ENCODE measurements at regions not wholly inside any gene's neighbourhood (a gene's known extent, or its start where the extent isn't known, plus 50 kb on each side); places are given as distances from the start of the nearest gene placed in this dataset.

DNA sequence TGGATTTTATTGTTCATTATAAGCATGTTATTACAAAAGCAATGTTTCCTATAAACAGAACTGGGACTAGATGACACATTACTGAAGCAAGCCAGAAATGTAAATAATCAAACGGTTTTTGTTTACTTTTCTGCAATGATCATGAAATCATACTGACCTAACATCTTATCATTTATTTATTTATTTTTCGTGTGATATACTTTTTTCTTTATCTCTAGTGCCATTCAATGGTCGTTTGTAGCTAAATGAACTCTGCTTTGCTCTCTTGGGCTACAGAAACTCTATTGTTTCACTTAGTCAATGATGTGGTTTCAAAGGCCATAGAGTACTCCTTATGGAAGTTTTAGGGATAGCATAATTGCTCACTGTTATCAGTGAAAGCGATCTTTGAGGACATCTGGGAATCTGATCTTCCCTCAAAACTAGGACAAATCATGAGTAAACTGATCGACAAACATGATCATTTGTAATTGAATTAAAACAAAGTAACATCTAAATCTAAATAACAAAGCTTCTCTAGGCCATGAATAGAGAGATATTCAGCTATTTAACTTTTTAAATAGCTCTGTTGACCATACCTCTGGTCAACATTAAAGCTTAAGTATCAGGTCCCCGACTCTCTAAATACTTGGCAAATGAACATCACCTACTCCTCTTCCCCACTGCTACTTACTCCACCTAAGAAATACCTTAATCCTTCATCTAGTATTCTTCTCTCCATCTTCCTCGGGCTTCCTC is 933.4 kb downstream of the TFAP2A start:
- no peak for TF ChIP-seq EZH2 (IDR thresholded peaks at IDR 0.05; ENCODE audit: borderline replicate concordance, low read length)
- TF ChIP-seq, protein P1, sequence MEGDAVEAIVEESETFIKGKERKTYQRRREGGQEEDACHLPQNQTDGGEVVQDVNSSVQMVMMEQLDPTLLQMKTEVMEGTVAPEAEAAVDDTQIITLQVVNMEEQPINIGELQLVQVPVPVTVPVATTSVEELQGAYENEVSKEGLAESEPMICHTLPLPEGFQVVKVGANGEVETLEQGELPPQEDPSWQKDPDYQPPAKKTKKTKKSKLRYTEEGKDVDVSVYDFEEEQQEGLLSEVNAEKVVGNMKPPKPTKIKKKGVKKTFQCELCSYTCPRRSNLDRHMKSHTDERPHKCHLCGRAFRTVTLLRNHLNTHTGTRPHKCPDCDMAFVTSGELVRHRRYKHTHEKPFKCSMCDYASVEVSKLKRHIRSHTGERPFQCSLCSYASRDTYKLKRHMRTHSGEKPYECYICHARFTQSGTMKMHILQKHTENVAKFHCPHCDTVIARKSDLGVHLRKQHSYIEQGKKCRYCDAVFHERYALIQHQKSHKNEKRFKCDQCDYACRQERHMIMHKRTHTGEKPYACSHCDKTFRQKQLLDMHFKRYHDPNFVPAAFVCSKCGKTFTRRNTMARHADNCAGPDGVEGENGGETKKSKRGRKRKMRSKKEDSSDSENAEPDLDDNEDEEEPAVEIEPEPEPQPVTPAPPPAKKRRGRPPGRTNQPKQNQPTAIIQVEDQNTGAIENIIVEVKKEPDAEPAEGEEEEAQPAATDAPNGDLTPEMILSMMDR (conservative IDR thresholded peaks at IDR 0.05 in 1 of 2, IDR thresholded peaks at IDR 0.05 in 1 of 2; ENCODE audit: extremely low read depth in 1 of 2, insufficient read depth in 1 of 2, low read depth in 1 of 2, low read length in 2 of 2) = no peak

All from mammary epithelial cell (primary cell).